HEK293T (cell line): ENCODE measurements at regions not wholly inside any gene's neighbourhood (a gene's known extent, or its start where the extent isn't known, plus 50 kb on each side); places are given as distances from the start of the nearest gene placed in this dataset.

Experiments used
- CTCF ChIA-PET: fragments of 350-600 bp; formaldehyde crosslinking; extraction: SDS; loops from one replicate; lab custom pipeline; 2021; ENCODE audit warnings: antibody characterized with exemption, inconsistent platforms; lab: Yijun Ruan, JAX
- POLR2A ChIA-PET: fragments of 350-600 bp; formaldehyde crosslinking; extraction: SDS; loops from one replicate; lab custom pipeline; 2020; ENCODE audit warnings: antibody characterized with exemption, inconsistent platforms; lab: Yijun Ruan, JAX
- DNase-seq: peaks from one replicate; pipeline ENCODE4 v3.0.0; 2012; ENCODE audit warnings: mixed read lengths; ENCODE audit errors: extremely low spot score
- ARNT ChIP-seq: fragments of 450-650 bp; IDR thresholded peaks from 2 replicates; pipeline ENCODE4 v1.6.1; 2017; ENCODE audit warnings: mild to moderate bottlenecking
- BHLHE40 ChIP-seq: fragments of 450-650 bp; IDR thresholded peaks from 2 replicates; pipeline ENCODE4 v1.6.1; 2016; ENCODE audit warnings: mild to moderate bottlenecking, moderate library complexity, borderline replicate concordance
- CTBP1 ChIP-seq: fragments of 450-650 bp; IDR thresholded peaks from 2 replicates; pipeline ENCODE4 v1.6.1; 2016; ENCODE audit warnings: borderline replicate concordance
- ELF4 ChIP-seq: fragments of 450-650 bp; IDR thresholded peaks from 2 replicates; pipeline ENCODE4 v1.6.1; 2017; ENCODE audit warnings: antibody characterized with exemption
- FOXA1 ChIP-seq: fragments of 450-650 bp; IDR thresholded peaks from 2 replicates; pipeline ENCODE4 v1.6.1; 2016; ENCODE audit warnings: mild to moderate bottlenecking
- FOXK2 ChIP-seq: fragments of 450-650 bp; IDR thresholded peaks from 2 replicates; pipeline ENCODE4 v1.6.1; 2016; ENCODE audit warnings: mild to moderate bottlenecking
- FOXM1 ChIP-seq: fragments of 450-650 bp; IDR thresholded peaks from 2 replicates; pipeline ENCODE4 v1.6.1; 2017; ENCODE audit warnings: mild to moderate bottlenecking, borderline replicate concordance
- HDGF ChIP-seq: fragments of 450-650 bp; IDR thresholded peaks from 2 replicates; pipeline ENCODE4 v1.6.1; 2017; ENCODE audit warnings: antibody characterized with exemption, borderline replicate concordance
- L3MBTL2 ChIP-seq: fragments of 450-650 bp; conservative IDR thresholded peaks from 2 replicates; pipeline ENCODE4 v1.6.1; 2016; ENCODE audit warnings: mild to moderate bottlenecking
- LEF1 ChIP-seq: fragments of 450-650 bp; IDR thresholded peaks from 2 replicates; pipeline ENCODE4 v1.6.1; 2017; ENCODE audit warnings: mild to moderate bottlenecking, borderline replicate concordance
- NFRKB ChIP-seq: fragments of 450-650 bp; IDR thresholded peaks from 2 replicates; pipeline ENCODE4 v1.6.1; 2016; ENCODE audit warnings: mild to moderate bottlenecking, moderate library complexity
- PKNOX1 ChIP-seq: fragments of 450-650 bp; IDR thresholded peaks from 2 replicates; pipeline ENCODE4 v1.6.1; 2016
- SP1 ChIP-seq: fragments of 450-650 bp; IDR thresholded peaks from 2 replicates; pipeline ENCODE4 v1.6.1; 2017
- SUZ12 ChIP-seq: fragments of 450-650 bp; IDR thresholded peaks from 2 replicates; pipeline ENCODE4 v1.6.1; 2016; ENCODE audit warnings: mild to moderate bottlenecking
- TARDBP ChIP-seq: fragments of 450-650 bp; IDR thresholded peaks from 2 replicates; pipeline ENCODE4 v1.6.1; 2016
- ZNF384 ChIP-seq: fragments of 450-650 bp; IDR thresholded peaks from 2 replicates; pipeline ENCODE4 v1.6.1; 2016

GRCh38 chr16:85208643-85209520, 96.6 kb upstream of the CIBAR2 start:
- CTCF ChIA-PET = no interaction called here

GRCh38 chr16:85209526-85210121, 97.4 kb upstream of the CIBAR2 start:
- CTCF ChIA-PET = interaction anchor here (0.6 kb wide), 1 partner anchor 9 kb away, joined by 3 read pairs; no protein-coding TSS in a partner anchor
- DNase-seq = no peak
- POLR2A ChIA-PET = no interaction called here
- TF ChIP-seq L3MBTL2 (no peak), NFRKB (no peak), FOXM1 (no peak), FOXK2 (no peak), ARNT (no peak), ELF4 (no peak), HDGF (no peak), FOXA1 (no peak), SUZ12 (no peak), ZNF384 (no peak)

More at GRCh38 chr16:85208643-85209520, 96.6 kb upstream of the CIBAR2 start:
- no peak for DNase-seq
- POLR2A ChIA-PET = no interaction called here
- no peak for TF ChIP-seq FOXK2
- TF ChIP-seq SP1 = no peak
- TF ChIP-seq FOXM1 = no peak
- TF ChIP-seq L3MBTL2 = no peak

- ChIA-PET CTCF (no interaction called here), POLR2A (interaction anchor here (0.8 kb wide), 1 partner anchor 18 kb away, joined by 3 read pairs; no protein-coding TSS in a partner anchor)
- TF ChIP-seq SUZ12 (no peak), ELF4 (no peak), HDGF (no peak), BHLHE40 (no peak), CTBP1 (no peak), FOXK2 (no peak), SP1 (no peak), NFRKB (no peak), LEF1 (no peak), TARDBP (no peak), ARNT (no peak), FOXM1 (no peak), ZNF384 (no peak), L3MBTL2 (no peak), FOXA1 (no peak), PKNOX1 (no peak)
- no peak for DNase-seq
These were observed 98.3 kb upstream of the CIBAR2 start for GRCh38 chr16:85210423-85211169.

- CTCF ChIA-PET = no interaction called here
- DNase-seq = no peak
- TF ChIP-seq NFRKB (no peak), FOXK2 (no peak), HDGF (no peak), ARNT (no peak), SUZ12 (no peak), BHLHE40 (no peak), TARDBP (no peak), CTBP1 (no peak)
- POLR2A ChIA-PET = interaction anchor here (0.8 kb wide), 1 partner anchor 17 kb away, joined by 3 read pairs; no protein-coding TSS in a partner anchor
These were observed 99.1 kb upstream of the CIBAR2 start for GRCh38 chr16:85211271-85211801.

- DNase-seq = no peak
- CTCF ChIA-PET = no interaction called here
- POLR2A ChIA-PET = no interaction called here
- no peak for TF ChIP-seq CTBP1
- no peak for TF ChIP-seq NFRKB
- no peak for TF ChIP-seq SUZ12
- TF ChIP-seq PKNOX1 = no peak
- no peak for TF ChIP-seq TARDBP
- no peak for TF ChIP-seq ELF4
- no peak for TF ChIP-seq LEF1
- no peak for TF ChIP-seq ZNF384
These were observed 101.8 kb upstream of the CIBAR2 start for GRCh38 chr16:85213926-85214675.

- ChIA-PET POLR2A (no interaction called here), CTCF (interaction anchor here (1.1 kb wide), 1 partner anchor 43 kb away, joined by 4 read pairs; no protein-coding TSS in a partner anchor)
- DNase-seq = no peak
- no peak for TF ChIP-seq BHLHE40
- TF ChIP-seq FOXM1 = no peak
- no peak for TF ChIP-seq CTBP1
- TF ChIP-seq ELF4 = no peak
- no peak for TF ChIP-seq SUZ12
- no peak for TF ChIP-seq TARDBP
- no peak for TF ChIP-seq FOXK2
- TF ChIP-seq HDGF = no peak
- TF ChIP-seq LEF1 = no peak
- no peak for TF ChIP-seq SP1
- TF ChIP-seq FOXA1 = no peak
- no peak for TF ChIP-seq ARNT
These were observed 103.3 kb upstream of the CIBAR2 start for GRCh38 chr16:85215478-85216118.
